HEK293 (cell line): ENCODE measurements at regions not wholly inside any gene's neighbourhood (a gene's known extent, or its start where the extent isn't known, plus 50 kb on each side); places are given as distances from the start of the nearest gene placed in this dataset.

Source experiments
- CTCF ChIP-seq: fragments of 450-650 bp; formaldehyde crosslinking; IDR thresholded peaks from 2 replicates; pipeline ENCODE4 v1.5.1; 2016; ENCODE audit warnings: missing biosample characterization, missing genetic modification characterization
- GLI4 ChIP-seq: fragments of 450-650 bp; formaldehyde crosslinking; IDR thresholded peaks from 2 replicates; pipeline ENCODE4 v1.5.1; 2016; ENCODE audit warnings: missing biosample characterization, missing genetic modification characterization
- KLF16 ChIP-seq: fragments of 450-650 bp; formaldehyde crosslinking; IDR thresholded peaks from 2 replicates; pipeline ENCODE4 v1.5.1; 2017; ENCODE audit warnings: missing biosample characterization, missing genetic modification characterization
- PATZ1 ChIP-seq: fragments of 450-650 bp; formaldehyde crosslinking; IDR thresholded peaks from 2 replicates; pipeline ENCODE4 v1.5.1; 2016; ENCODE audit warnings: missing biosample characterization, missing genetic modification characterization
- PRDM1 ChIP-seq: fragments of 450-650 bp; formaldehyde crosslinking; IDR thresholded peaks from 2 replicates; pipeline ENCODE4; 2016; ENCODE audit warnings: missing biosample characterization, missing genetic modification characterization
- ZNF202 ChIP-seq: fragments of 450-650 bp; formaldehyde crosslinking; IDR thresholded peaks from 2 replicates; pipeline ENCODE4 v1.5.1; 2016; ENCODE audit warnings: missing biosample characterization, missing genetic modification characterization, borderline replicate concordance
- ZNF24 ChIP-seq: fragments of 450-650 bp; formaldehyde crosslinking; IDR thresholded peaks from 2 replicates; pipeline ENCODE4 v1.5.1; 2016; ENCODE audit warnings: missing biosample characterization, missing genetic modification characterization
- ZNF544 ChIP-seq: fragments of 450-650 bp; formaldehyde crosslinking; IDR thresholded peaks from 2 replicates; pipeline ENCODE4 v1.5.0; 2017; ENCODE audit warnings: missing biosample characterization, missing genetic modification characterization
- ZNF677 ChIP-seq: fragments of 450-650 bp; IDR thresholded peaks from 2 replicates; pipeline ENCODE4 v1.5.0; 2018; ENCODE audit warnings: missing biosample characterization, mild to moderate bottlenecking, missing genetic modification characterization, moderate library complexity
- ZNF768 ChIP-seq: fragments of 450-650 bp; formaldehyde crosslinking; IDR thresholded peaks from 2 replicates; pipeline ENCODE4 v1.5.1; 2018; ENCODE audit warnings: missing biosample characterization, mild to moderate bottlenecking, missing genetic modification characterization
- ZNF785 ChIP-seq: fragments of 450-650 bp; formaldehyde crosslinking; IDR thresholded peaks from 2 replicates; pipeline ENCODE4 v1.5.1; 2016; ENCODE audit warnings: missing biosample characterization, missing genetic modification characterization
- ZNF843 ChIP-seq: fragments of 450-650 bp; formaldehyde crosslinking; IDR thresholded peaks from 2 replicates; pipeline ENCODE4 v1.5.1; 2016; ENCODE audit warnings: missing biosample characterization, missing genetic modification characterization

GRCh38 chr1:221117133-221117532, 237.9 kb downstream of the HLX start:
- TF ChIP-seq ZNF677 (no peak), CTCF (tag by site-specific recombination) (no peak), ZNF785 (no peak), ZNF544 (tag by site-specific recombination) (no peak), ZNF843 (tag by site-specific recombination) (no peak), ZNF768 (tag by site-specific recombination) (no peak), PATZ1 (no peak), ZNF24 (no peak), GLI4 (no peak), ZNF202 (tag by site-specific recombination) (no peak), KLF16 (tag by site-specific recombination) (no peak), PRDM1 (tag by site-specific recombination) (no peak)
